ENCODE measurements at regions not wholly inside any gene's neighbourhood (a gene's known extent, or its start where the extent isn't known, plus 50 kb on each side); places are given as distances from the start of the nearest gene placed in this dataset.

- TF ChIP-seq CTCF (IDR thresholded peaks at IDR 0.05; ENCODE audit: low read depth, low read length) (no peak), EZH2phosphoT487 (IDR thresholded peaks at IDR 0.05; ENCODE audit: low read depth) (no peak)
Measured at GRCh38 chr2:71791501-71792135, 338.3 kb downstream of the DYSF start.
